CD4-positive, alpha-beta T cell (primary cell): ENCODE measurements at regions not wholly inside any gene's neighbourhood (a gene's known extent, or its start where the extent isn't known, plus 50 kb on each side); places are given as distances from the start of the nearest gene placed in this dataset.

Experiments
- ATAC-seq: fragments of 200-7000 bp; cut with Tn5 transposase; one replicate; pipeline ENCODE4 v1.10.0; 2022; ENCODE audit warnings: mild to moderate bottlenecking; ENCODE audit not compliant: poor library complexity
- CTCF ChIA-PET: fragments of 350-600 bp; sonication (Branson Sonifier 250); formaldehyde crosslinking; loops from one replicate; lab custom pipeline; 2021; ENCODE audit warnings: antibody characterized with exemption, inconsistent platforms; lab: Charles Lee
- POLR2A ChIA-PET: fragments of 350-600 bp; sonication (Branson Sonifier 250); formaldehyde crosslinking; loops from one replicate; lab custom pipeline; 2021; ENCODE audit warnings: antibody characterized with exemption, inconsistent platforms; lab: Charles Lee
- DNase-seq, 14 experiments: peaks; one replicate each; pipeline ENCODE4 v3.0.0-alpha.2; 2013 to 2020; ENCODE audit warnings: mixed read lengths in 2 of 14
- H3K27ac ChIP-seq, 2 donors: one replicate each; pipeline versions ENCODE4 v1.5.1 to v1.7.0; 2013; ENCODE audit warnings: low read length in 2 of 2, low read depth in 1 of 2, mild to moderate bottlenecking in 1 of 2
- H3K27me3 ChIP-seq, 2 experiments: 1 replicate in 1 of 2; 2 replicates in 1 of 2; pipeline versions ENCODE4 v1.6.1 to v1.7.0; 2013; ENCODE audit warnings: low read length in 2 of 2, control low read depth in 1 of 2, mild to moderate bottlenecking in 1 of 2, moderate library complexity in 1 of 2; ENCODE audit not compliant: insufficient read depth in 2 of 2, control insufficient read depth in 1 of 2
- H3K36me3 ChIP-seq: one replicate; pipeline ENCODE4 v1.6.1; 2013; ENCODE audit warnings: low read length, control low read depth; ENCODE audit not compliant: insufficient read depth
- H3K4me1 ChIP-seq: one replicate; pipeline ENCODE4 v1.6.1; 2013; ENCODE audit warnings: low read length, control low read depth; ENCODE audit not compliant: insufficient read depth
- H3K4me3 ChIP-seq: one replicate; pipeline ENCODE4 v1.5.1; 2013; ENCODE audit warnings: mild to moderate bottlenecking, low read length, moderate library complexity
- H3K9me3 ChIP-seq, 2 experiments: 1 replicate in 1 of 2; 2 replicates in 1 of 2; pipeline versions ENCODE4 v1.6.1 to v1.7.0; 2013; ENCODE audit warnings: low read length in 2 of 2, mild to moderate bottlenecking in 2 of 2, control low read depth in 1 of 2, moderate library complexity in 1 of 2; ENCODE audit not compliant: control insufficient read depth in 1 of 2, insufficient read depth in 1 of 2
- H3K27ac Mint-ChIP-seq: one replicate; pipeline ENCODE4 v1.8.0; 2020; ENCODE audit warnings: mixed read lengths
- H3K27me3 Mint-ChIP-seq: one replicate; pipeline ENCODE4 v1.8.0; 2021; ENCODE audit warnings: mixed read lengths
- H3K36me3 Mint-ChIP-seq: one replicate; pipeline ENCODE4 v1.8.0; 2021; ENCODE audit warnings: low read depth, mixed read lengths
- H3K4me1 Mint-ChIP-seq: one replicate; pipeline ENCODE4 v1.8.0; 2021; ENCODE audit warnings: low read depth, mixed read lengths
- H3K4me3 Mint-ChIP-seq: one replicate; pipeline ENCODE4 v1.8.0; 2020; ENCODE audit warnings: mild to moderate bottlenecking, mixed read lengths
- H3K9me3 Mint-ChIP-seq: one replicate; pipeline ENCODE4 v1.8.0; 2020; ENCODE audit warnings: mixed read lengths
- intact Hi-C, 2 experiments: fragments of 100-400 bp; cut with DNase I in 1 of 2; cut with micrococcal nuclease in 1 of 2; formaldehyde crosslinking; loops; one replicate each; pipeline versions ENCODE4 v1.15.1 to v1.9.0; 2023 to 2025; cut with DNase I, micrococcal nuclease
- TF ChIP-seq, protein P1 (sequence below): fragments of 200-600 bp; IDR thresholded peaks from one replicate; pipeline ENCODE4 v1.8.0; 2022; ENCODE audit warnings: antibody characterized with exemption, mild to moderate bottlenecking

DNA sequence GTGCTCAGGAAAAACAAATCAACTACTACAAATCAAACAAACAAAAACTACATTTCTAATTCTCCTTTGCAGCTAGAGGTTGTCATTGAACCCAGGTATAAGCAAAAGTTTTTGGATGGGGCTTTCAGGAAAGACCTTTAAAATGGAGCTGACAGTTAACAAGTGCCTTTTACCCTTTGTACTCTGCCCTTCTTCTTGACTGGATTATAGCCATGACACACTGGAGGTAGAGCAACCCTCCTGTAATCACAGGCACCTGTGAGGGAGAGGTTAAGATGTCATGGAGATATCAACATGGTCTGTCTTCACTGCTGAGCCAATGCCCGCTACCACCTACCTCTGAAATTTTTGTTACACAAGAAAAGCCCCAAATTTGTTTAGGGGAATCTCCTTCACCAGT is 100.0 kb upstream of the GLS start:
- Histone ChIP-seq H3K4me1 (peaks cover 2% of the 10 kb centered on the region), H3K27me3 (no peaks in the 10 kb centered on the region), H3K27ac (no peak overlapping the region), H3K4me3 (no peak overlapping the region), H3K9me3 (no peaks in the 10 kb centered on the region), H3K36me3 (no peaks in the 10 kb centered on the region)
- Mint-ChIP-seq H3K4me3 (no peak overlapping the region), H3K36me3 (no peaks in the 10 kb centered on the region), H3K27ac (no peak overlapping the region), H3K4me1 (no peaks in the 10 kb centered on the region), H3K9me3 (no peaks in the 10 kb centered on the region), H3K27me3 (no peaks in the 10 kb centered on the region)
- ATAC-seq (no peak), DNase-seq (no peak)
- CTCF ChIA-PET: interaction anchor here (0.7 to 1.6 kb wide), 3 partner anchors 16 to 249 kb away, joined by 3 to 4 read pairs (median 3); no protein-coding TSS in a partner anchor
- intact Hi-C loops: loop anchor here (2.0 to 10.0 kb wide), 2 partner anchors 168 to 374 kb away; partner anchors contain the start of gene STAT4 (in 1 of the 2)
- TF ChIP-seq, protein P1, sequence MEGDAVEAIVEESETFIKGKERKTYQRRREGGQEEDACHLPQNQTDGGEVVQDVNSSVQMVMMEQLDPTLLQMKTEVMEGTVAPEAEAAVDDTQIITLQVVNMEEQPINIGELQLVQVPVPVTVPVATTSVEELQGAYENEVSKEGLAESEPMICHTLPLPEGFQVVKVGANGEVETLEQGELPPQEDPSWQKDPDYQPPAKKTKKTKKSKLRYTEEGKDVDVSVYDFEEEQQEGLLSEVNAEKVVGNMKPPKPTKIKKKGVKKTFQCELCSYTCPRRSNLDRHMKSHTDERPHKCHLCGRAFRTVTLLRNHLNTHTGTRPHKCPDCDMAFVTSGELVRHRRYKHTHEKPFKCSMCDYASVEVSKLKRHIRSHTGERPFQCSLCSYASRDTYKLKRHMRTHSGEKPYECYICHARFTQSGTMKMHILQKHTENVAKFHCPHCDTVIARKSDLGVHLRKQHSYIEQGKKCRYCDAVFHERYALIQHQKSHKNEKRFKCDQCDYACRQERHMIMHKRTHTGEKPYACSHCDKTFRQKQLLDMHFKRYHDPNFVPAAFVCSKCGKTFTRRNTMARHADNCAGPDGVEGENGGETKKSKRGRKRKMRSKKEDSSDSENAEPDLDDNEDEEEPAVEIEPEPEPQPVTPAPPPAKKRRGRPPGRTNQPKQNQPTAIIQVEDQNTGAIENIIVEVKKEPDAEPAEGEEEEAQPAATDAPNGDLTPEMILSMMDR: no peak
- POLR2A ChIA-PET: no interaction called here

DNA sequence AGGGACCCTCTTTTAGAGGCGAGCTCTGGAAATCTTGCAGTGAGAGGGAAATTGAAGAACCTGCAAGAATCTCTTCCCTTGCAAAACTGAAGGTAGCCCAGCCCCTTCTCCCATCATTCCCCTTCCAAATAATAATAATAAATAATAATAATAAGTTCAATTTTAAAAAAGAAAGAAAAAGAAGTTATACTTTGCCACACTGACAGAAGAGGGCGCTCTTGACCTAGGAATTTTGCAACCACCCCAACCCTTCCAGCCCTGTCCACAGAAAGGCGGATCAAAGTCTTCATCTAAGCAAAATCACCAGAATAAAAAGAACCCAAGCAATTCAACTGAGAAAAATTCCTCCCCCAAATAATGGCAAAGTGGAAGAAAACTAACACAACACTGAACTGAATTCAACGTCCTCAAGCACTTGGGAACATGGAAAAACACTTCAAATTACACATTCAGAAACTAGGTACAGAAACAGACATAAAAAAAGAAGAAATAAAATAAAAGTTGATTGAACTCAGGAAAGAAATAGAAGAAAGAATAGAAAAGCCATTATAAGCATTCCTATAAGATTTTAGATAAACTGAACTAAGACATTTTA is 98.9 kb upstream of the GLS start:
- CTCF ChIA-PET: interaction anchor here (1.2 kb wide), 1 partner anchor 17 kb away, joined by 4 read pairs; no protein-coding TSS in a partner anchor
- no peak overlapping the region for H3K4me3 Mint-ChIP-seq
- TF ChIP-seq, protein P1: peak; percentile 65
- POLR2A ChIA-PET: no interaction called here
- no peaks in the 10 kb centered on the region for H3K9me3 ChIP-seq
- H3K4me1 ChIP-seq: peaks cover 2% of the 10 kb centered on the region
- ATAC-seq (peak; percentile 70), DNase-seq (peak in 12 of 14 experiments; percentile 15 to 76 (median 29))
- H3K27me3 Mint-ChIP-seq: no peaks in the 10 kb centered on the region
- no peaks in the 10 kb centered on the region for H3K36me3 ChIP-seq
- no peak overlapping the region for H3K27ac ChIP-seq
- intact Hi-C loops: loop anchor here (1.0 to 10.0 kb wide), 4 partner anchors 167 to 373 kb away; partner anchors contain the start of gene STAT4 (in 1 of the 2)
- no peaks in the 10 kb centered on the region for H3K9me3 Mint-ChIP-seq
- no peaks in the 10 kb centered on the region for H3K27me3 ChIP-seq
- no peak overlapping the region for H3K4me3 ChIP-seq
- no peaks in the 10 kb centered on the region for H3K4me1 Mint-ChIP-seq
- no peak overlapping the region for H3K27ac Mint-ChIP-seq
- no peaks in the 10 kb centered on the region for H3K36me3 Mint-ChIP-seq

DNA sequence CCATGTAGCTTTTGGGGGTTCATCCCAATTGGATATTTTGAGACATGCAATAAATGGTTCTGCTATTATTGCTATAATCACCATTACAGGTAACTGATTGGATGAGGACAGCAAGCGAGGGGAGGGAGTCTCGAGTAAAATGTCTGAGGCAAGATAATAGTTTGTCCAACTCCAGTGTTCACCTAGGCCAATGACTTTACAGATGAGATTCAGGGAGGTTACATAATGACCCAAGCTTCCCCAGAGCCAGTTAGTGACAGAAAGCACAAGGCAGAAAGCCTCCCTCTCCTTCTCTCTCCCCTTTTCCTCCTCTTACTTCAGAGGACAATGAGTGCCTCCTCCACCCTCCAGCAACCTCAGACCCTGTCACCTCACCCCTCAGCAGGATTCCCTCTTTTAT is 98.4 kb upstream of the GLS start:
- no peaks in the 10 kb centered on the region for H3K27me3 ChIP-seq
- no peak overlapping the region for H3K27ac Mint-ChIP-seq
- no peaks in the 10 kb centered on the region for H3K27me3 Mint-ChIP-seq
- H3K9me3 Mint-ChIP-seq: no peaks in the 10 kb centered on the region
- DNase-seq: no peak
- no peak overlapping the region for H3K4me3 ChIP-seq
- H3K4me1 Mint-ChIP-seq: no peaks in the 10 kb centered on the region
- intact Hi-C loops: loop anchor here in 1 of 2 experiments (1.0 to 10.0 kb wide), 2 partner anchors 248 to 373 kb away; partner anchors contain the start of gene STAT4
- H3K36me3 ChIP-seq: no peaks in the 10 kb centered on the region
- TF ChIP-seq, protein P1: no peak
- ATAC-seq: no peak
- CTCF ChIA-PET: no interaction called here
- H3K4me3 Mint-ChIP-seq: no peak overlapping the region
- no peak overlapping the region for H3K27ac ChIP-seq
- no peaks in the 10 kb centered on the region for H3K36me3 Mint-ChIP-seq
- H3K9me3 ChIP-seq: no peaks in the 10 kb centered on the region
- POLR2A ChIA-PET: no interaction called here
- peaks cover 2% of the 10 kb centered on the region for H3K4me1 ChIP-seq
